HG03045 (cell line): ENCODE measurements at regions not wholly inside any gene's neighbourhood (a gene's known extent, or its start where the extent isn't known, plus 50 kb on each side); places are given as distances from the start of the nearest gene placed in this dataset.
"Not testable (repeated sequence)": the region's sequence is repeated elsewhere in the genome, so short reads cannot be mapped to it uniquely, and the experiment has no call there.

Experiments used
- ATAC-seq: cut with Tn5 transposase; IDR thresholded peaks from one replicate; pipeline ENCODE4 v1.9.1; 2021; ENCODE audit warnings: mild to moderate bottlenecking, moderate library complexity; ENCODE audit not compliant: unreplicated experiment

DNA sequence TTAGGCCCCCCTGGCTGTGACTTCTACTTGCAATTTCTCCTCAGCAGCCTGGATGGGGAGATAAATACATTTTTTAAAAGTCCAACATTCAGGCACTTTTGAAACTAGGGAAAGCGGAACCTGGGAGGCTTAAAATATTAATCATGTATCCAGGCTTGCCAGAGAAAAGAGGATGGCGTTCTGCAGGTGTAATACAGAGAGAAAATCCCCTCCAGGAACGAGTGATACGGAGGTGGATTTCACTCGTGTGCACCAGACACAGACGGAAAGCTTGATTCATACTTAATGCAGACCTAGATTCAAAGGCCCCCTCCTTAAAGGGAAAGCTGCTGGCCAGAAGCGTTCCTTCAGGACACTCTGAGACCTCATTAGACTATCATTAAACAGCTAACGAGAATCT lies 354.0 kb upstream of the BOD1L1 start:
- ATAC-seq = no peak

GRCh38 chr4:13982010-13982409 lies 354.5 kb upstream of the BOD1L1 start:
- no peak for ATAC-seq

DNA sequence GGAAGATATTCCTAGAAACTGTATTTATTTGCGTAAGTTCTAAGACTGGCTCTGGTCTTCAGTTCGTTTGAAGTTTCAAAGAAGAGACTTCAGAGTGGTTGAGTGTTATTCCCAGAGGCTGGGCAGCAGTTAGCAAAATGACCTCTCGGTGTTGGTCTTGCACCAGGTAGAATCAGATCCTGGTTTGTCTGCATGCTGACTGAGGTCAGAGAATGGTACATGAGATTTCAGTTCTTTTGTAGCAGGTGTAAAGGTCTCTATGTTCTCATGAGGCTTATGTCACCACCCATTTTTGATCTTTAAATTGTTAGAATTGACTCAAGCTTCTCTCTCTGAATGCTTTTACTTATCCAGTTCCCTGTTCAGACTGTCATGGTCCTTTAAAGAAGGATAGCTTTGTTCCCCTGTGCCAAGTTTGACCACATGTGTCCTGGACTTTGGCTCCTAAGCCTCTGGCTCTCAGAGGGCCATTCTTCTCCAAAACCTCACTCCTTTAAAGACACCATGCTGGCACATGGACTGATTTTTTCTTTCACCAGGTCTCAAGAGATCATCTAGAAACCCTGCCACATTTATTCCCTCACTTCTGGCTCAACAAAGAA lies 355.8 kb upstream of the BOD1L1 start:
- ATAC-seq = no peak

DNA sequence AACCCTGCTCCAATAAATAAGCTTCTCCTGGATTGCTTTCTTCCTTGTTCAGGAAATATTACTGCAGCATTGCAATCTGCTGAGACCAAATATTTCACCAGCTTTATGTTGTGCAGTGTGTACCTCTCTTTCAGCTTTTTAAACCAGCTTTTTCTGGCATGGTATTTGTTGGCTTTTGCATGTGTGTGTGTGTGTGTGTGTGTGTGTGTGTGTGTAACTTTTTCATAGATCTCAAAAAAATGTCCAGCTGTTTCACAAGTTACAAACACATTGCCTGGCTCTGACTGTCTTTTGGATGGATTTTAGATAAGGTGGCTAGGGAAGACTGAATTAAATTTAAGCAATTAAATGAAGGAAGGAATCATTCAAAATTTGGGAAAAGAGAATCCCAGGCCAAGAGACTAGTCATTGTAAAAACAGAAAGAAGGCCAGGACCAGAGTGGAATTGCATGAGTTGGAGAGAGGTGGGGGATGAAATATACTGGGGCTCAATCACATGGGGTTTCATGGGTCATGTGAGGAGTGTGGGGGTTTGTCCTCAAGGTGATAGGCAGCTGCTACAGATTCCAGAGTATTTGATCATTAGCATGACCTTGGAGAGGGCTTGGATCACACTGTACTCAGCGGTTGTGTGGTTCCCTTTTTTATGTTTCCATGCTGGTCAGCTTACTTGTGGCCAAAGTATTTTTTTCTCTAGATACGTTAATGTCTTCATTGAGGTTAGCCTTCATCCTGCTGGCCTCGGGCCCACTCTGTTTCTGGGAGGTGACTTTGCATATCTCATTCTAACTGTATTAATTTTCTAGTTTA lies 357.7 kb upstream of the BOD1L1 start:
- ATAC-seq = no peak

DNA sequence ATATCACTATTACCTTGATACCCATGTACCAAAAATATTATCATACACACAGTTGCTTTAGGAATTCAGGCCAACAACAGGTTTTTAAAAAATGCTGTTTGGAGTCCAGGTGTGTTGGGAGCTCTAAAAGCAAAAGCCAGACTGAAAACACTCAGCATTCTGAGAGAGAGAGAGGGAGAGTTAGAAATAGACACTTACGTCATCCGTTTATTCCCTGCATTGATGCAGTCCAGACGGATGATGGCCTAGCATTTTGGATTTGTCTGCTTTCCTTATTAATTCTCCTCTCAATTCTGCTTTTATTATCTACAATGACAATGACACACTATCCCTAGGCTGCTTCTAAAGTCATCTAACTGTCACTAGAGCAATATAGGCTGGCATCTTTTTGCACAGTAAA lies 358.3 kb upstream of the BOD1L1 start:
- ATAC-seq = no peak

DNA sequence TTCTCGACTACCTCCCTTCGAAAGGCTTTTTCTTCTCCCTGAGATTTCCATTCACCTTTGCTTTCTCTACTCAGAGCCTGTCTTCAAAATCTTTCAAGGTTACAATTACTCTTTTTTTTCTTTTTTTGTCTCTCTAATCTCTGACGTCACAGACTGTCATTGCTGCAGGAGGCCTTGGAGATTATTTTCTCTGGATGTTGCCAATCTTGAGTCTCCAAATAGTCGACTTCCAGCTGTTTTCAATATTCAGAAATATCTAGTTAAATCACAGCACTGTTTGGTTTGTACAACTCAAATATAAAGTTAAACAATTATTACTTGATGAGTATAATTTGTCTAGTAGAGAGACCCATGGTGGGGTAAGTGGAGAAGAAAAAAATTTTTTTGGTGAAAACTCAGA lies 359.0 kb upstream of the BOD1L1 start:
- ATAC-seq = no peak

- ATAC-seq = no peak
Measured at GRCh38 chr4:13988353-13989305, 361.1 kb upstream of the BOD1L1 start.

GRCh38 chr4:13989501-13989900 lies 362.0 kb upstream of the BOD1L1 start:
- no peak for ATAC-seq

DNA sequence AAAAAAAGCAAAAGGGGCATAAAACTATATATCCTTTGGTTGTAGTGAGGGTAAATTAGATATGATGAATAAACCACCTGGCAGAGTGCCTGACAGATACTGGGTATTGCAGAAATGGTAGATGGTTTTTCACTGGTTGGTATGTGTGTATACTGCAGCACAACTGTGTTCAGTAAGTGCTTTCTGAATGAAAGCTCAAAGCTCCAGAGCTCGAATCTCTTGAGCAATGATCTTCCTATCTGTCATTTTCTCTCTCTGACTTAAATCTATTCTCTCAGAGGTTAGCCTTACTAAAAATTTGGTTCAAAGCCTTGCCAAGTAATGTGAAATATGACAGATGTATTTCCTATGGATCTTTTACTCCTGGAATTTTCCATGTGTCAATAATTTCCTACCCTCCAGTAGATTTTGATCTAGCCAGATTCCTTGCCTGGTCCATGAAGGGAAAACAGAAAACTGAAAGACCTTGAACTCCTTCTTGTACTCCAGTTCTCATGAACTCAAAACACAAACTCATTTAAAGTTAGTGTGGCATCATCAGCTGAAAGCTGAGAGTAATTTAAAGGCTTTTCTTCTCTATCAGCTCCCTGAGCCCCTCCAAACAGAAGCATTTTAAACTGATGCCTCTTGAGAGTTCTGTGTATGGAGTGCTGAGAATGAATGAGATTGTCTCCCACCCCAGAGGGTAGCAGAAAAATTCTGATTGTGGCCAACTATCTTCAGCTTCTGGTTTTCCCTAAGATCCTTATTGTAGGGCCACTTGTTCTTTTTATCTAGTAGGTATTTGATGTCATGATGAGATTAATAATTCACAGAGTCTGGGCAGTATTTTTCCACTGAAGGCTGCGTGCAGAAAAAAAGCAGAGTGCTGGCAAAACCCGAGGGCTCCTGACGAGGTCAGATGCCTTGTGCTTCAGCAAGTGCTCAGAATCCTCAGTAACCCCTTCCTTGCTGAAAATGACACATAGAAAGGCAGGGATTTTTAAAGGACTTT lies 363.4 kb upstream of the BOD1L1 start:
- ATAC-seq = no peak

DNA sequence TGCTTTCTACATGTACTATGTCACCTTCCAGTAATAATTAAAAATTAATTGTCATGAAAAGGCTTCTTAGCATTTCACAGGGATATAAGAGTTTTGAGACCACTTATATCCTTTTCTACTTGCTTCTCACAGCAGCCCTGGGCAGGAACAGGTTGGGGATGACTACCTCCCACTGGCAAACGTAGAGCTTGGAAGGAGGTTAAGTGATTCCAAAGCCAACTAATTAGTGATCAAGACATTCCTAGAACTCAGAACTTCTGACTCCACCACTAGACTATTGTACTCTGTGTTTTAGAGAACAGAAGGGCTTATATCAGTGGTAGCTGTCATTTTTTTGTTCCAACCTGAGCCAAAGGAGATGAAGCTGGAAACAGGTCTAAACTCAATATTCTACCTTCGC lies 364.5 kb upstream of the BOD1L1 start:
- no peak for ATAC-seq

DNA sequence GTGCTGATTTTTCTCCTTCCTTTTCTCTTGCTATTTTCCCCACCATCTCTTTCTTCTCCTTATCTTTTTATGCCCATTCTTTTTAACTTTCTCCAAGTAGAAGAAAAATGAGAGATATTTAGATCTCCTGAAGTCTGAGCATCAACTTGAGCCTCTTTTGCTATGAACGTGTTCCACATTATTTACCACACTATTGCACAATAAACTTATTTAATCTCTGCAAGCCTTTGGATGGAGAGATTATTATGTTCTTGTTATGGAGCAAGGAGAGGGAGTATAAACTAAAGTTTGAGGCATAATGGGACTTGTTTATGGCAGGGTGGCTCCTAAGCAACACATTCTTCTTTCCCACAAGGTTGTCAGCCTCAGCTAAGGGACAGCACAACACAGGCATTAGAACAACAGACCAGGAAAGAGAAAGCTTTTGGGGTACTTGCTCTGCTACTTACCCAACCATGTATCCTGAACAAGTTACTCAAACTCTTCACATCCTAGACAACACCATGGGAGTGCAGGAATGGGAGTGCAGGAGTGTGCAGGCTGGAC lies 365.5 kb upstream of the BOD1L1 start:
- no peak for ATAC-seq

DNA sequence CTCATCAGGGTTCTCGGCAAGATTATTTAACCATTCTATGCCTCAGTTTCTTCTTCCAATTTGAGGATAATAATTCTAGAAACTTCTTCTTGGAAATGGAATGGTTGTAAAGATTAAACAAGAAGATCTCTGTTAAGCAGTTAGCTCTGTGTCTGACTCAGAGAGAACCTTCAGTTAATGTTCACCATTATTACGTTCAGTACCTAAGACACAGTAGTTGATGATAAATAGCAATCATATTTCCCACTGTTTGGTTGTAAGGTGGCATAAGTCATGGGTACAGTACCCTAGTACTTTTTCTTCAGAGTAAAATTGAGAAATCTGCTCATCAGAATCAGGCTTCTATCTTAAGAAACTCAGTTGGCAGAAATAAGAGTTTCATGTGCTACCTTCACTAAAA lies 366.5 kb upstream of the BOD1L1 start:
- ATAC-seq = no peak

GRCh38 chr4:13998850-13999445 lies 371.4 kb upstream of the BOD1L1 start:
- ATAC-seq = no peak

GRCh38 chr4:14000091-14000814 lies 372.7 kb upstream of the BOD1L1 start:
- no peak for ATAC-seq

DNA sequence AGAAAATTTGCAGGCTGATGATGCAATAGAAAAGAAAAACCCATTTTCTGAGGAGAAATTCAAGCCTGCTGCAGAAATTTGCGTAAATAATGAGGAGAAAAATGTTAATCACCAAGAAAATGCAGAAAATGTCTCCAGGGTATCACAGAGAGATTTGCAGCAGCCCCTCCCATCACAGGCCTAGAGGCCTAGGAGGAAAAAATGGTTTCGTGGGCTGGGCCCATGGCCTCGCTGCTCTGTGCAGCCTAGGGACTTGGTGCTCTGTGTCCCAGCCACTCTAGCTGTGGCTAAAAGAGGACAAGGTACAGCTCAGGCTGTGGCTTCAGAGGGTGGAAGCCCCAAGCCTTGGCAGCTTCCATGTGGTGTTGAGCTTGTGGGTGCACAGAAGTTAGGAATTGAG lies 374.8 kb upstream of the BOD1L1 start:
- ATAC-seq = not testable (repeated sequence)

DNA sequence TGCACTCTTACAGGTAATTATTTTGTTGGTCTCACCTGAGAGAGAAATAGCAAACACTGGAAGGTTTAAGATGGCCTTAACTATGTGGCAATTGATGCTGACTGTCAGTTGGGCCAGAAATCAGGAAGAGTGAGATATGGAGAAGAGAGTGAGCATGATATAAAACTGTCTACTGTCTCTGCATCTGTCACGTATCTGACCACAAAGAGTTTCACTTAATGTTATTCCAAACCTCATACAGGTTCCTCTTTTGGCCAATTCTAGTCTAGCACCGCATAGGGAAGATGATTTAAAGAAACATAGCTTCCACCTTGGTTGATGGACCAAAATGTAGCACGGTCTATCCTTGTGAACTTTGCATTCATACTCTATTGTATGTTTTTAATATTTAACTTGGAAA lies 381.0 kb upstream of the BOD1L1 start:
- ATAC-seq = no peak

DNA sequence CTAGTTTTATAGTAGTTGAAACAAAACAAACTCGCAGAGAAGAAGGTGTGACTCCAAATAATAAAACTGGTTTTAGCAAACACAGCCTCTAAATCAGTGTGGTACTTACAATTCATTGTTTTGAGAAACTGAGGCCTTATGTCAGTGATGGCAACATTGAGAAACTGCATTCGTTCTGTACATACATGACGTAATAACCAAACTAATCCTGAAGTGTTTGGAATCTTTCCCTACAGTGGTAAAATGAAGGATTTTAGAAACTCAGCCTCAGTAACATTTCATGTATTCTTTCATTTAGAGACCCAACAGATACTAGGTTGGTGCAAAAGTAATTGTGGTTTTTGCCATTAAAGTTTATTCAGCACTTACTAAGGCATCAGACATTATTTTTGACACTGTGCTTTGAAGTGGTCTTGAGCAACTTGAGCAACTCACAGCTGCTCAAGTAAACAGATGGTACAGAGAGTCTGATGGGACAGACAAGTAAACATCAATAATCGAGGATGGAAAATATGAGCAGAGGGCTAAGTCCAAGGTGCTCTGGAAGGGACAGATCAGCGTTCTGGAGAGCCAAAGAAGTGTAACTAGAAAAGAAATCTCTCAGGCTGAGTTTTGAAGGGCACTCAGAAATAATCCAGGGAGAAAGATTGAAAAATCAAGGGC lies 390.8 kb upstream of the BOD1L1 start:
- ATAC-seq = no peak

GRCh38 chr4:14022456-14022855 lies 394.9 kb upstream of the BOD1L1 start:
- ATAC-seq = no peak

DNA sequence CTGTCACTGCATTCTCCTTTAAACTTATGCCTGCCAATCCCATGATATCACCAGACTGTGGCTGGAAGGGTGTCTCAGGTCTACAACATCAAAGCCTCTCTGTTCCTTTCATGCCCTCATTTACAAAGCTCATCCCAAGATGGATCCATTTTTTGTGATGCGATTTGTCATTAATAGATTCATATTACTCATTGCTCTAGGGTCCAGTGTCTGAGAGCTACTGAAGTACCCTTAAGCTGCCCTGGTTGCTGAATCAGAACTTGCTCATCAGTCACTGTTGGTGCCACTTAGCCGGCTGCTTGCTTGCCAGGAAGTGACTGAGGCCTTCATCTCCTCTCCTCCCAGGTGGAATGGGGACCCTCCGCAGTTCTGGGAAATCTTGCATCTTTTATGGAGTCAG lies 395.5 kb upstream of the BOD1L1 start:
- ATAC-seq = no peak
